ENCODE measurements at regions not wholly inside any gene's neighbourhood (a gene's known extent, or its start where the extent isn't known, plus 50 kb on each side); places are given as distances from the start of the nearest gene placed in this dataset.

DNA sequence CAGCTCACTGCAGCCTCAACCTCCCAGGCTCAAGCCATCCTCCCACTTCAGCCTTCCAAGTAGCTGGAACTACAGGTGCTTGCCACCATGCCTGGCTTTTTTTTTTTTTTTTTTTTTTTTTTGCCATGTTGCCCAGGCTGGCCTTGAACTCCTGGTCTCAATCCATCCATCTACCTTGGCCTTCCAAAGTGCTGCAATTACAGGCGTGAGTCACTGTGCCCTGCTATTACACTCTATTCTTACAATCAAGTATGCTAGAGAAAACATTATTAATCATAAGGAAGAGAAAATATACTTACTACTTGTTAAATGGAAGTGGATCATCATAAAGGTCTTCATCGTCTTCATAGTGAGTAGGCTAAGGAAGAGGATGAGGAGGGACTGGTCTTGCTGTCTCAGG, 93.3 kb upstream of the DOCK9 start:
- BruUV-seq (replicated peaks): no TSS peak
- ChIA-PET RAD21 (ENCODE audit: low non-redundant PET in 1 of 2, low total read pairs in 2 of 2, uncharacterized antibody in 2 of 2, unreplicated experiment in 2 of 2) (no interaction called here), CTCF (no interaction called here), POLR2A (no interaction called here)
- DNase-seq (ENCODE audit: low read depth, low spot score) (no peak), ATAC-seq (no peak)
- Histone ChIP-seq H2AFZ (ENCODE audit: low read depth, low read length, poor library complexity, severe bottlenecking) (no peak overlapping the region), H3K27me3 (ENCODE audit: insufficient read depth, low read length) (no peaks in the 10 kb centered on the region), H3K4me2 (ENCODE audit: low read length) (no peak overlapping the region), H3K4me3 (replicated peaks in 1 of 2; ENCODE audit: low read depth in 1 of 2, low read length in 2 of 2) (no peak overlapping the region), H3K9me3 (ENCODE audit: control insufficient read depth in 1 of 2, insufficient read depth in 1 of 2, low read depth in 1 of 2, low read length in 2 of 2) (peaks cover 0 to 4% of the 10 kb centered on the region in 2 experiments; a peak in 2 of 4 replicates), H3K4me1 (ENCODE audit: control insufficient read depth in 1 of 2, insufficient read depth in 2 of 2, low read length in 2 of 2) (peaks cover 20 to 32% of the 10 kb centered on the region in 2 experiments), H3K9me2 (ENCODE audit: insufficient read depth) (no peaks in the 10 kb centered on the region), H4K20me1 (ENCODE audit: insufficient read depth) (no peaks in the 10 kb centered on the region), H3K36me3 (ENCODE audit: control insufficient read depth in 1 of 2, insufficient read depth in 2 of 2, low read length in 2 of 2) (peaks cover 0 to 9% of the 10 kb centered on the region in 2 experiments; a peak in 2 of 4 replicates), H3K9ac (ENCODE audit: low read length) (no peak overlapping the region), H3K79me2 (ENCODE audit: insufficient read depth, low read length) (peaks cover 22% of the 10 kb centered on the region), H3K27ac (ENCODE audit: low read depth, low read length) (no peak overlapping the region)
- intact Hi-C loops (cut with micrococcal nuclease): no loop called here
- TF ChIP-seq SP1 (IDR thresholded peaks at IDR 0.05; ENCODE audit: low read depth) (no peak), EZH2 (IDR thresholded peaks at IDR 0.05) (no peak), SRF (IDR thresholded peaks at IDR 0.05; ENCODE audit: low read depth) (no peak), FOSL1 (IDR thresholded peaks at IDR 0.05; ENCODE audit: low read depth) (no peak), POLR2AphosphoS5 (IDR thresholded peaks at IDR 0.05; ENCODE audit: low read depth, low read length) (no peak), YY1 (IDR thresholded peaks at IDR 0.05; ENCODE audit: extremely low read depth, insufficient replicate concordance, low read depth, low read length) (no peak)

DNA sequence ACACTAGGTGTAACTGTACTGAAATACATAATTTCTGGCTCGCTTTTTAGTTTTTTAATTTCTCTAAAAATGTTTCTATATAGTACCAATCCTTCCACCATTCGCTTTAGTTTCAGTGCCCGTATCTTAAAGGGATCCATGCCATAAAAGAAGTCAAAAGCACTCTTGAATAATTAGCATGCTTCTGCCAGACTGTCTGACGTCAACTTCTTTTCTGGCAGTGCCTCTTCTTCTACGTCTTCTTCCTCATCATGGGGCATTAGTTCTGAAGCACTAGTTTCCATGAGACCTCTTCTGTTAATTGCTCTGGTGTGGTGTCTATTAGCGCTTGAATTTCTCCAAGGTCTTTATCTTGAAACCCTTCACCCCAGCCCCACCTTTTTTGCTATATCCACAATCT, 93.8 kb upstream of the DOCK9 start:
- Histone ChIP-seq H3K79me2 (ENCODE audit: insufficient read depth, low read length) (peaks cover 22% of the 10 kb centered on the region), H3K9ac (ENCODE audit: low read length) (no peak overlapping the region), H3K4me1 (ENCODE audit: control insufficient read depth in 1 of 2, insufficient read depth in 2 of 2, low read length in 2 of 2) (peaks cover 17 to 30% of the 10 kb centered on the region in 2 experiments), H3K9me3 (ENCODE audit: control insufficient read depth in 1 of 2, insufficient read depth in 1 of 2, low read depth in 1 of 2, low read length in 2 of 2) (peaks cover 0 to 3% of the 10 kb centered on the region in 2 experiments; a peak in 2 of 4 replicates), H3K27ac (ENCODE audit: low read depth, low read length) (no peak overlapping the region), H2AFZ (ENCODE audit: low read depth, low read length, poor library complexity, severe bottlenecking) (no peak overlapping the region), H3K27me3 (ENCODE audit: insufficient read depth, low read length) (no peaks in the 10 kb centered on the region), H4K20me1 (ENCODE audit: insufficient read depth) (no peaks in the 10 kb centered on the region), H3K36me3 (ENCODE audit: control insufficient read depth in 1 of 2, insufficient read depth in 2 of 2, low read length in 2 of 2) (peaks cover 0 to 9% of the 10 kb centered on the region in 2 experiments; a peak in 2 of 4 replicates), H3K4me2 (ENCODE audit: low read length) (no peak overlapping the region), H3K4me3 (replicated peaks in 1 of 2; ENCODE audit: low read depth in 1 of 2, low read length in 2 of 2) (no peak overlapping the region), H3K9me2 (ENCODE audit: insufficient read depth) (no peaks in the 10 kb centered on the region)
- ChIA-PET RAD21 (ENCODE audit: low non-redundant PET in 1 of 2, low total read pairs in 2 of 2, uncharacterized antibody in 2 of 2, unreplicated experiment in 2 of 2) (no interaction called here), CTCF (no interaction called here), POLR2A (no interaction called here)
- ATAC-seq: no peak
- no TSS peak for BruUV-seq (replicated peaks)
- no peak for DNase-seq (ENCODE audit: low read depth, low spot score)
- intact Hi-C loops (cut with micrococcal nuclease): no loop called here
- TF ChIP-seq ZNF274 (IDR thresholded peaks at IDR 0.05; ENCODE audit: low read depth, low read length): no peak
- no peak for TF ChIP-seq CEBPB (IDR thresholded peaks at IDR 0.05; ENCODE audit: low read depth)
- no peak for TF ChIP-seq ZFX (IDR thresholded peaks at IDR 0.05)
- no peak for TF ChIP-seq CTCF (IDR thresholded peaks at IDR 0.05 in 2 of 3, conservative IDR thresholded peaks at IDR 0.05 in 1 of 3; ENCODE audit: borderline replicate concordance in 1 of 3, insufficient read depth in 1 of 3, low read depth in 2 of 3, low read length in 2 of 3)
- TF ChIP-seq, protein P1, sequence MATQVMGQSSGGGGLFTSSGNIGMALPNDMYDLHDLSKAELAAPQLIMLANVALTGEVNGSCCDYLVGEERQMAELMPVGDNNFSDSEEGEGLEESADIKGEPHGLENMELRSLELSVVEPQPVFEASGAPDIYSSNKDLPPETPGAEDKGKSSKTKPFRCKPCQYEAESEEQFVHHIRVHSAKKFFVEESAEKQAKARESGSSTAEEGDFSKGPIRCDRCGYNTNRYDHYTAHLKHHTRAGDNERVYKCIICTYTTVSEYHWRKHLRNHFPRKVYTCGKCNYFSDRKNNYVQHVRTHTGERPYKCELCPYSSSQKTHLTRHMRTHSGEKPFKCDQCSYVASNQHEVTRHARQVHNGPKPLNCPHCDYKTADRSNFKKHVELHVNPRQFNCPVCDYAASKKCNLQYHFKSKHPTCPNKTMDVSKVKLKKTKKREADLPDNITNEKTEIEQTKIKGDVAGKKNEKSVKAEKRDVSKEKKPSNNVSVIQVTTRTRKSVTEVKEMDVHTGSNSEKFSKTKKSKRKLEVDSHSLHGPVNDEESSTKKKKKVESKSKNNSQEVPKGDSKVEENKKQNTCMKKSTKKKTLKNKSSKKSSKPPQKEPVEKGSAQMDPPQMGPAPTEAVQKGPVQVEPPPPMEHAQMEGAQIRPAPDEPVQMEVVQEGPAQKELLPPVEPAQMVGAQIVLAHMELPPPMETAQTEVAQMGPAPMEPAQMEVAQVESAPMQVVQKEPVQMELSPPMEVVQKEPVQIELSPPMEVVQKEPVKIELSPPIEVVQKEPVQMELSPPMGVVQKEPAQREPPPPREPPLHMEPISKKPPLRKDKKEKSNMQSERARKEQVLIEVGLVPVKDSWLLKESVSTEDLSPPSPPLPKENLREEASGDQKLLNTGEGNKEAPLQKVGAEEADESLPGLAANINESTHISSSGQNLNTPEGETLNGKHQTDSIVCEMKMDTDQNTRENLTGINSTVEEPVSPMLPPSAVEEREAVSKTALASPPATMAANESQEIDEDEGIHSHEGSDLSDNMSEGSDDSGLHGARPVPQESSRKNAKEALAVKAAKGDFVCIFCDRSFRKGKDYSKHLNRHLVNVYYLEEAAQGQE (IDR thresholded peaks at IDR 0.05; ENCODE audit: low read depth): no peak
- no peak for TF ChIP-seq SRF (IDR thresholded peaks at IDR 0.05; ENCODE audit: low read depth)
- TF ChIP-seq POLR2AphosphoS5 (IDR thresholded peaks at IDR 0.05; ENCODE audit: low read depth, low read length): no peak
- TF ChIP-seq, protein P2, sequence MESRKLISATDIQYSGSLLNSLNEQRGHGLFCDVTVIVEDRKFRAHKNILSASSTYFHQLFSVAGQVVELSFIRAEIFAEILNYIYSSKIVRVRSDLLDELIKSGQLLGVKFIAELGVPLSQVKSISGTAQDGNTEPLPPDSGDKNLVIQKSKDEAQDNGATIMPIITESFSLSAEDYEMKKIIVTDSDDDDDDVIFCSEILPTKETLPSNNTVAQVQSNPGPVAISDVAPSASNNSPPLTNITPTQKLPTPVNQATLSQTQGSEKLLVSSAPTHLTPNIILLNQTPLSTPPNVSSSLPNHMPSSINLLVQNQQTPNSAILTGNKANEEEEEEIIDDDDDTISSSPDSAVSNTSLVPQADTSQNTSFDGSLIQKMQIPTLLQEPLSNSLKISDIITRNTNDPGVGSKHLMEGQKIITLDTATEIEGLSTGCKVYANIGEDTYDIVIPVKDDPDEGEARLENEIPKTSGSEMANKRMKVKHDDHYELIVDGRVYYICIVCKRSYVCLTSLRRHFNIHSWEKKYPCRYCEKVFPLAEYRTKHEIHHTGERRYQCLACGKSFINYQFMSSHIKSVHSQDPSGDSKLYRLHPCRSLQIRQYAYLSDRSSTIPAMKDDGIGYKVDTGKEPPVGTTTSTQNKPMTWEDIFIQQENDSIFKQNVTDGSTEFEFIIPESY (IDR thresholded peaks at IDR 0.05; ENCODE audit: extremely low read depth, insufficient replicate concordance, low read length): no peak
- TF ChIP-seq ATF3 (IDR thresholded peaks at IDR 0.05): no peak

Measured in HCT116 (cell line).